ENCODE measurements at regions not wholly inside any gene's neighbourhood (a gene's known extent, or its start where the extent isn't known, plus 50 kb on each side); places are given as distances from the start of the nearest gene placed in this dataset.

DNA sequence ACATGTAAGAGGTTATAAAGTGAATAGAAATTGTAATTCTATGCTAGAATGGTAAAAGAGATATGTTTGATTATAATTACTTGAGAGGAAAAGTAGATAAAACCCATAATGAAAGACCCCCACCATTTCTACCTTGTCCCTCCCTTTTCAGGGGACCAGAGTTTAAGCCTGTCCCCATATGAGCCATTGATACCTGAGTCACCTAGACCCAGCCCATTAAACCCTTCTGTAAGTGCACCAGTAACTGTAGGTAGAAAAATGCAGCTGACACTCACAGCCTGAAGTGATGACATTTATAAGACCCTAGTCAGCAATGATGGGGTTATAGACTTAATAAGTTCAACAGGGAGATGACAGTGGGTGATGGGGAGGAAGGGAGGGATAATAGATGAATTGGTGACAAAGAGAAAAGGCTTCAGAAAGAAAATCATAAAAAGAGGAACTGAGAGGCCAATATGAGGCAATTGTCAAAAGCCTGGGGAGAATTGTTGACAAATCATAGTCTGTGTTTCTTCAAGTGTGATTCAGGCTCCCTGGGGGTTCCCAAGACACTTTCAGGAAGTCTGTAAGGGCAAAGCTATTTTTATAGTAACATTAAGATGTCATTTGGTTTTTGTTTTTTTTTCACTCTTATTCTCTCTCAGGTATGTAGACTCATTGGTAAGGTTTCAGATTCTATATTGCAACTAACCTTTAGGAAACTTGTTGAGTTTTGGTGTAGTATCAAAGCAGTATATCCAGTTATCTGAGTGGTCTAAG lies 544.2 kb downstream of the SATB2 start:
- TF ChIP-seq, protein P1, sequence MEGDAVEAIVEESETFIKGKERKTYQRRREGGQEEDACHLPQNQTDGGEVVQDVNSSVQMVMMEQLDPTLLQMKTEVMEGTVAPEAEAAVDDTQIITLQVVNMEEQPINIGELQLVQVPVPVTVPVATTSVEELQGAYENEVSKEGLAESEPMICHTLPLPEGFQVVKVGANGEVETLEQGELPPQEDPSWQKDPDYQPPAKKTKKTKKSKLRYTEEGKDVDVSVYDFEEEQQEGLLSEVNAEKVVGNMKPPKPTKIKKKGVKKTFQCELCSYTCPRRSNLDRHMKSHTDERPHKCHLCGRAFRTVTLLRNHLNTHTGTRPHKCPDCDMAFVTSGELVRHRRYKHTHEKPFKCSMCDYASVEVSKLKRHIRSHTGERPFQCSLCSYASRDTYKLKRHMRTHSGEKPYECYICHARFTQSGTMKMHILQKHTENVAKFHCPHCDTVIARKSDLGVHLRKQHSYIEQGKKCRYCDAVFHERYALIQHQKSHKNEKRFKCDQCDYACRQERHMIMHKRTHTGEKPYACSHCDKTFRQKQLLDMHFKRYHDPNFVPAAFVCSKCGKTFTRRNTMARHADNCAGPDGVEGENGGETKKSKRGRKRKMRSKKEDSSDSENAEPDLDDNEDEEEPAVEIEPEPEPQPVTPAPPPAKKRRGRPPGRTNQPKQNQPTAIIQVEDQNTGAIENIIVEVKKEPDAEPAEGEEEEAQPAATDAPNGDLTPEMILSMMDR (conservative IDR thresholded peaks at IDR 0.05; ENCODE audit: low read depth, low read length) = no peak
- TF ChIP-seq EZH2phosphoT487 (IDR thresholded peaks at IDR 0.05; ENCODE audit: borderline replicate concordance, low read length) (no peak), EZH2 (IDR thresholded peaks at IDR 0.05; ENCODE audit: low read length, unreplicated experiment) (no peak)
- Histone ChIP-seq H3K4me1 (ENCODE audit: insufficient read depth, low read length) (no peaks in the 10 kb centered on the region), H4K20me1 (ENCODE audit: low read length) (no peaks in the 10 kb centered on the region), H3K27ac (ENCODE audit: low read length) (no peak overlapping the region), H3K36me3 (ENCODE audit: low read depth, low read length) (no peaks in the 10 kb centered on the region), H3K9ac (ENCODE audit: low read length) (no peak overlapping the region), H3K4me2 (ENCODE audit: low read length) (no peak overlapping the region), H3K4me3 (ENCODE audit: low read length) (no peak overlapping the region), H2AFZ (ENCODE audit: low read length) (no peak overlapping the region), H3K9me3 (ENCODE audit: low read length) (no peaks in the 10 kb centered on the region), H3K9me2 (replicated peaks; ENCODE audit: low read length) (no peaks in the 10 kb centered on the region), H3F3A (ENCODE audit: low read length, unreplicated experiment) (no peaks in the 10 kb centered on the region), H3K79me2 (ENCODE audit: low read length) (no peaks in the 10 kb centered on the region), H3K27me3 (ENCODE audit: low read length) (no peaks in the 10 kb centered on the region)
- POLR2A ChIA-PET (ENCODE audit: unreplicated experiment) = no interaction called here
- DNase-seq = no peak
- no TSS peak for BruUV-seq (replicated peaks)
- intact Hi-C loops (cut with micrococcal nuclease) = no loop called here
- ATAC-seq = no peak
- CTCF ChIA-PET = no interaction called here

DNA sequence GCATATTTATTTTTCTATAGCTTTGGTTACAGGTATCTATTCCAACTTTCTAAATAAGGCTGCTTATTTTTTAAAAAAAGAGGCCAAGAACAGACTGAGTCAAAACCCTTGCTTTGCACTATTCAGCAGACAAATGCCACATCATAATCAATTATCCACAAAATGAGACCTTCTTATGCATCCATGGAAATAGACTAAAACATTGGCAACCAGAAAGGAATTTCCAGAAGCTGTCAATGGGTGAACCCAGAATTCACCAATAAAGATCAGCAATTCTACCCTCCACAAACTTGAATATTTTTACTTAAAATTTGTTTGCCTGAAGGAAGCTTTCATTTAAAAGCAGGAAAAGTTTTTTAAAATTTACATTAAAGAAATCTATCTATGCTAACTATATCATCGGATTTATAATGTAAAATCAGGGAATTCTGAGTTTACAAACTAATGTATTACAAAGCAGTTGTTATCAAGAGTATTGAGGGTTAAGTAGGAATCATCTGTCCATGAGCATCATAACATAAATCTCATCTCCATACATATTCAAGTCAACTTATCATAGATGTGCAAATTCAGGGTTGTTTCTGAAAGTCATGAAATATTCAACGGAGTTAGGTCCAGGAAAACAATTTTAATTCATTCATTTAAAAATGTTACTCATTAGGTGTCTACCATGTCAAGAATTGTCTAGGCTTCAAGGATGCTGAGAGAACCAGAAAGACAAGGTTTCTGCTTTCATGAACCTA lies 548.0 kb downstream of the SATB2 start:
- Histone ChIP-seq H2AFZ (ENCODE audit: low read length) (no peak overlapping the region), H3K79me2 (ENCODE audit: low read length) (no peaks in the 10 kb centered on the region), H3K27ac (ENCODE audit: low read length) (no peak overlapping the region), H3K4me1 (ENCODE audit: insufficient read depth, low read length) (no peaks in the 10 kb centered on the region), H3K4me2 (ENCODE audit: low read length) (no peak overlapping the region), H3K36me3 (ENCODE audit: low read depth, low read length) (no peaks in the 10 kb centered on the region), H4K20me1 (ENCODE audit: low read length) (no peaks in the 10 kb centered on the region), H3K4me3 (ENCODE audit: low read length) (no peak overlapping the region), H3F3A (ENCODE audit: low read length, unreplicated experiment) (no peaks in the 10 kb centered on the region), H3K9me3 (ENCODE audit: low read length) (no peaks in the 10 kb centered on the region), H3K27me3 (ENCODE audit: low read length) (no peaks in the 10 kb centered on the region), H3K9me2 (replicated peaks; ENCODE audit: low read length) (no peaks in the 10 kb centered on the region), H3K9ac (ENCODE audit: low read length) (no peak overlapping the region)
- DNase-seq (no peak), ATAC-seq (no peak)
- CTCF ChIA-PET = no interaction called here
- POLR2A ChIA-PET (ENCODE audit: unreplicated experiment) = no interaction called here
- intact Hi-C loops (cut with micrococcal nuclease) = no loop called here
- TF ChIP-seq EZH2phosphoT487 (IDR thresholded peaks at IDR 0.05; ENCODE audit: borderline replicate concordance, low read length) (no peak), EZH2 (IDR thresholded peaks at IDR 0.05; ENCODE audit: low read length, unreplicated experiment) (no peak)
- TF ChIP-seq, protein P1 (conservative IDR thresholded peaks at IDR 0.05; ENCODE audit: low read depth, low read length) = no peak
- BruUV-seq (replicated peaks) = no TSS peak

Data from PC-3 (cell line).